ENCODE measurements at regions not wholly inside any gene's neighbourhood (a gene's known extent, or its start where the extent isn't known, plus 50 kb on each side); places are given as distances from the start of the nearest gene placed in this dataset.

- Histone ChIP-seq H4K20me1 (ENCODE audit: insufficient read depth) (no peaks in the 10 kb centered on the region), H3K4me1 (ENCODE audit: low read depth, poor library complexity, severe bottlenecking) (no peaks in the 10 kb centered on the region), H3K36me3 (ENCODE audit: insufficient read depth) (no peaks in the 10 kb centered on the region), H3K27me3 (ENCODE audit: insufficient read depth, low read depth) (no peaks in the 10 kb centered on the region), H3K27ac (no peak overlapping the region), H2AFZ (ENCODE audit: low read depth) (no peak overlapping the region), H3K9ac (no peak overlapping the region), H3K4me3 (IDR thresholded peaks at IDR 0.05; ENCODE audit: insufficient read depth, low read depth, low read length) (no peak overlapping the region), H3K79me2 (ENCODE audit: insufficient read depth, low read depth) (no peaks in the 10 kb centered on the region), H3K4me2 (no peak overlapping the region)
- no peak for TF ChIP-seq CTCF (conservative IDR thresholded peaks at IDR 0.05; ENCODE audit: low read depth, low read length)
These were observed 239.1 kb upstream of the AZI2 start for GRCh38 chr3:28587723-28588122.

GRCh38 chr3:28590216-28590615 is 241.6 kb upstream of the AZI2 start:
- Histone ChIP-seq H3K4me3 (IDR thresholded peaks at IDR 0.05; ENCODE audit: insufficient read depth, low read depth, low read length) (no peak overlapping the region), H3K36me3 (ENCODE audit: insufficient read depth) (no peaks in the 10 kb centered on the region), H3K27ac (no peak overlapping the region), H2AFZ (ENCODE audit: low read depth) (no peak overlapping the region), H4K20me1 (ENCODE audit: insufficient read depth) (no peaks in the 10 kb centered on the region), H3K9ac (no peak overlapping the region), H3K79me2 (ENCODE audit: insufficient read depth, low read depth) (no peaks in the 10 kb centered on the region), H3K4me2 (no peak overlapping the region), H3K4me1 (ENCODE audit: low read depth, poor library complexity, severe bottlenecking) (no peaks in the 10 kb centered on the region), H3K27me3 (ENCODE audit: insufficient read depth, low read depth) (no peaks in the 10 kb centered on the region)
- TF ChIP-seq CTCF (conservative IDR thresholded peaks at IDR 0.05; ENCODE audit: low read depth, low read length) = no peak

- no peaks in the 10 kb centered on the region for H3K27me3 ChIP-seq (ENCODE audit: insufficient read depth, low read depth)
- no peaks in the 10 kb centered on the region for H3K4me1 ChIP-seq (ENCODE audit: low read depth, poor library complexity, severe bottlenecking)
- no peak for TF ChIP-seq CTCF (conservative IDR thresholded peaks at IDR 0.05; ENCODE audit: low read depth, low read length)
- H2AFZ ChIP-seq (ENCODE audit: low read depth) = no peak overlapping the region
- H3K36me3 ChIP-seq (ENCODE audit: insufficient read depth) = no peaks in the 10 kb centered on the region
- H3K4me3 ChIP-seq (IDR thresholded peaks at IDR 0.05; ENCODE audit: insufficient read depth, low read depth, low read length) = no peak overlapping the region
- H3K9ac ChIP-seq = no peak overlapping the region
- no peak overlapping the region for H3K27ac ChIP-seq
- H4K20me1 ChIP-seq (ENCODE audit: insufficient read depth) = no peaks in the 10 kb centered on the region
- no peaks in the 10 kb centered on the region for H3K79me2 ChIP-seq (ENCODE audit: insufficient read depth, low read depth)
- H3K4me2 ChIP-seq = no peak overlapping the region
These were observed 242.2 kb upstream of the AZI2 start for GRCh38 chr3:28590860-28591259.

- Histone ChIP-seq H3K79me2 (ENCODE audit: insufficient read depth, low read depth) (no peaks in the 10 kb centered on the region), H4K20me1 (ENCODE audit: insufficient read depth) (no peaks in the 10 kb centered on the region), H3K4me1 (ENCODE audit: low read depth, poor library complexity, severe bottlenecking) (no peaks in the 10 kb centered on the region), H3K9ac (no peak overlapping the region), H3K4me3 (IDR thresholded peaks at IDR 0.05; ENCODE audit: insufficient read depth, low read depth, low read length) (no peak overlapping the region), H2AFZ (ENCODE audit: low read depth) (no peak overlapping the region), H3K36me3 (ENCODE audit: insufficient read depth) (no peaks in the 10 kb centered on the region), H3K4me2 (no peak overlapping the region), H3K27ac (no peak overlapping the region), H3K27me3 (ENCODE audit: insufficient read depth, low read depth) (no peaks in the 10 kb centered on the region)
- no peak for TF ChIP-seq CTCF (conservative IDR thresholded peaks at IDR 0.05; ENCODE audit: low read depth, low read length)
These were observed 246.7 kb upstream of the AZI2 start for GRCh38 chr3:28595372-28595771.

GRCh38 chr3:28597452-28597851 is 248.8 kb upstream of the AZI2 start:
- no peak for TF ChIP-seq CTCF (conservative IDR thresholded peaks at IDR 0.05; ENCODE audit: low read depth, low read length)
- no peaks in the 10 kb centered on the region for H3K79me2 ChIP-seq (ENCODE audit: insufficient read depth, low read depth)

More at GRCh38 chr3:28597452-28597851, 248.8 kb upstream of the AZI2 start:
- no peak overlapping the region for H3K27ac ChIP-seq
- no peaks in the 10 kb centered on the region for H3K4me1 ChIP-seq (ENCODE audit: low read depth, poor library complexity, severe bottlenecking)
- H4K20me1 ChIP-seq (ENCODE audit: insufficient read depth) = no peaks in the 10 kb centered on the region
- no peaks in the 10 kb centered on the region for H3K36me3 ChIP-seq (ENCODE audit: insufficient read depth)
- H3K9ac ChIP-seq = no peak overlapping the region
- H3K27me3 ChIP-seq (ENCODE audit: insufficient read depth, low read depth) = no peaks in the 10 kb centered on the region
- no peak overlapping the region for H3K4me2 ChIP-seq
- no peak overlapping the region for H3K4me3 ChIP-seq (IDR thresholded peaks at IDR 0.05; ENCODE audit: insufficient read depth, low read depth, low read length)
- no peak overlapping the region for H2AFZ ChIP-seq (ENCODE audit: low read depth)
